ENCODE measurements at regions not wholly inside any gene's neighbourhood (a gene's known extent, or its start where the extent isn't known, plus 50 kb on each side); places are given as distances from the start of the nearest gene placed in this dataset.

GRCh38 chr4:32010221-32010620 is 1290.1 kb downstream of the PCDH7 start:
- Histone ChIP-seq H3F3A (ENCODE audit: low read depth) (no peaks in the 10 kb centered on the region), H3K36me3 (no peaks in the 10 kb centered on the region), H3K4me2 (no peak overlapping the region), H3K27me3 (no peaks in the 10 kb centered on the region), H3K9ac (no peak overlapping the region), H3K4me1 (no peaks in the 10 kb centered on the region), H3K27ac (no peak overlapping the region), H3K79me2 (ENCODE audit: low read depth) (no peaks in the 10 kb centered on the region), H3K4me3 (no peak overlapping the region), H2AFZ (replicated peaks) (peak overlapping the region; percentile 45), H4K20me1 (ENCODE audit: low read depth) (no peaks in the 10 kb centered on the region), H3K9me3 (ENCODE audit: low read depth) (no peaks in the 10 kb centered on the region)
- H3K4me3 Mint-ChIP-seq: no peak overlapping the region
- H3K36me3 Mint-ChIP-seq: no peaks in the 10 kb centered on the region
- TF ChIP-seq EZH2 (IDR thresholded peaks at IDR 0.05) (no peak), CTCF (IDR thresholded peaks at IDR 0.05) (no peak), EZH2phosphoT487 (IDR thresholded peaks at IDR 0.05) (no peak)
- peak overlapping the region; percentile 57 for H3K27ac Mint-ChIP-seq
- no peak for DNase-seq (ENCODE audit: low spot score)
- H3K9me3 Mint-ChIP-seq: no peaks in the 10 kb centered on the region
- H3K4me1 Mint-ChIP-seq: no peaks in the 10 kb centered on the region
- H3K27me3 Mint-ChIP-seq (ENCODE audit: insufficient read depth, low read depth): no peaks in the 10 kb centered on the region

GRCh38 chr4:32022071-32022470 is 1301.9 kb downstream of the PCDH7 start:
- H3K36me3 ChIP-seq: no peaks in the 10 kb centered on the region
- H3K9me3 ChIP-seq (ENCODE audit: low read depth): no peaks in the 10 kb centered on the region
- no peaks in the 10 kb centered on the region for H3K27me3 ChIP-seq
- Mint-ChIP-seq H3K9me3 (peaks cover 3% of the 10 kb centered on the region), H3K4me3 (no peak overlapping the region), H3K27ac (no peak overlapping the region), H3K36me3 (no peaks in the 10 kb centered on the region), H3K27me3 (ENCODE audit: insufficient read depth, low read depth) (no peaks in the 10 kb centered on the region), H3K4me1 (no peaks in the 10 kb centered on the region)
- H3K27ac ChIP-seq: no peak overlapping the region
- no peak overlapping the region for H3K9ac ChIP-seq
- no peak overlapping the region for H2AFZ ChIP-seq (replicated peaks)
- TF ChIP-seq EZH2phosphoT487 (IDR thresholded peaks at IDR 0.05): no peak
- no peak for TF ChIP-seq EZH2 (IDR thresholded peaks at IDR 0.05)
- no peak for TF ChIP-seq CTCF (IDR thresholded peaks at IDR 0.05)
- no peak overlapping the region for H3K4me2 ChIP-seq
- DNase-seq (ENCODE audit: low spot score): no peak
- H3K4me1 ChIP-seq: no peaks in the 10 kb centered on the region
- H3K4me3 ChIP-seq: no peak overlapping the region
- no peaks in the 10 kb centered on the region for H4K20me1 ChIP-seq (ENCODE audit: low read depth)
- H3F3A ChIP-seq (ENCODE audit: low read depth): no peaks in the 10 kb centered on the region
- no peaks in the 10 kb centered on the region for H3K79me2 ChIP-seq (ENCODE audit: low read depth)

GRCh38 chr4:32025851-32026459 is 1305.8 kb downstream of the PCDH7 start:
- DNase-seq (ENCODE audit: low spot score): no peak

More at GRCh38 chr4:32025851-32026459, 1305.8 kb downstream of the PCDH7 start:
- Histone ChIP-seq H3K9ac (no peak overlapping the region), H3K4me2 (no peak overlapping the region), H3K4me1 (no peaks in the 10 kb centered on the region), H4K20me1 (ENCODE audit: low read depth) (no peaks in the 10 kb centered on the region), H3K27ac (no peak overlapping the region), H3K36me3 (no peaks in the 10 kb centered on the region), H3F3A (ENCODE audit: low read depth) (no peaks in the 10 kb centered on the region), H3K79me2 (ENCODE audit: low read depth) (no peaks in the 10 kb centered on the region), H3K27me3 (no peaks in the 10 kb centered on the region), H3K4me3 (no peak overlapping the region), H3K9me3 (ENCODE audit: low read depth) (no peaks in the 10 kb centered on the region), H2AFZ (replicated peaks) (no peak overlapping the region)
- Mint-ChIP-seq H3K36me3 (no peaks in the 10 kb centered on the region), H3K9me3 (peaks cover 3% of the 10 kb centered on the region), H3K27me3 (ENCODE audit: insufficient read depth, low read depth) (no peaks in the 10 kb centered on the region), H3K4me3 (no peak overlapping the region), H3K4me1 (peaks cover 4% of the 10 kb centered on the region), H3K27ac (no peak overlapping the region)
- TF ChIP-seq EZH2phosphoT487 (IDR thresholded peaks at IDR 0.05): no peak
- no peak for TF ChIP-seq CTCF (IDR thresholded peaks at IDR 0.05)
- no peak for TF ChIP-seq EZH2 (IDR thresholded peaks at IDR 0.05)

Data from neural progenitor cell (in vitro differentiated cells).